Muscle layer of colon (tissue), 2 donors: ENCODE measurements at regions not wholly inside any gene's neighbourhood (a gene's known extent, or its start where the extent isn't known, plus 50 kb on each side); places are given as distances from the start of the nearest gene placed in this dataset.

Experiments
- H3K27ac ChIP-seq: one replicate; pipeline ENCODE4 v1.7.0; 2013; ENCODE audit warnings: low read depth, mild to moderate bottlenecking, low read length, moderate library complexity
- H3K27me3 ChIP-seq, 2 donors: one replicate each; pipeline ENCODE4 v1.7.0; 2013; ENCODE audit warnings: low read length in 2 of 2, mild to moderate bottlenecking in 2 of 2; ENCODE audit not compliant: insufficient read depth in 2 of 2, control insufficient read depth in 1 of 2
- H3K36me3 ChIP-seq: one replicate; pipeline ENCODE4 v1.7.0; 2013; ENCODE audit warnings: mild to moderate bottlenecking, low read length; ENCODE audit not compliant: insufficient read depth
- H3K4me1 ChIP-seq: one replicate; pipeline ENCODE4 v1.7.0; 2013; ENCODE audit warnings: mild to moderate bottlenecking, low read length; ENCODE audit not compliant: insufficient read depth
- H3K4me3 ChIP-seq, 2 donors: one replicate each; pipeline ENCODE4 v1.7.0; 2013; ENCODE audit warnings: low read length in 2 of 2, low read depth in 1 of 2, mild to moderate bottlenecking in 1 of 2, moderate library complexity in 1 of 2
- H3K9ac ChIP-seq: one replicate; pipeline ENCODE4 v1.7.0; 2013; ENCODE audit warnings: low read length
- H3K9me3 ChIP-seq: one replicate; pipeline ENCODE4 v1.7.0; 2013; ENCODE audit warnings: mild to moderate bottlenecking, low read length
- donor health status: abdominal sarcoma.
- donor health status: Adenocarcinoma of cecum.

DNA sequence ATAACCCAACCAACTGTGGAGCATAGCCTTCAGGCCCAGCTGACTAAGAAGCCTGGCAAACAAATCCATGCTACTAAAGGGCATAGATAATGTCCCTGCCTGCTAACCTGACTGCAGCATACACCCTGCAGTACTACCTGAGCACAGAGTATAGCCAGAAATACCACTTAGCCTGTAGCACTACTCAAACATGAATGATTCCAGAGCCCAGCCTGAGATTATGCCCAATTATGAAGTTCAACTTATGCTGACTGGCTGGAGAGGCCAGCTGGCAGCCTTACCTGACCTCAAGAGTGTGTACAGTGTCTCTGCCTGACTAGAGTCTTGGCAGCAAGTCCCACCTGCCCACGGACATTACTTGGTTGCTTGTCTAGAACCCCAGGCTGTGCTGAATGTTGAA is 1265.3 kb downstream of the CDH11 start:
- Histone ChIP-seq H3K4me3 (no peak overlapping the region), H3K9me3 (no peaks in the 10 kb centered on the region), H3K27me3 (no peaks in the 10 kb centered on the region), H3K27ac (no peak overlapping the region), H3K9ac (no peak overlapping the region), H3K4me1 (no peaks in the 10 kb centered on the region), H3K36me3 (no peaks in the 10 kb centered on the region)

DNA sequence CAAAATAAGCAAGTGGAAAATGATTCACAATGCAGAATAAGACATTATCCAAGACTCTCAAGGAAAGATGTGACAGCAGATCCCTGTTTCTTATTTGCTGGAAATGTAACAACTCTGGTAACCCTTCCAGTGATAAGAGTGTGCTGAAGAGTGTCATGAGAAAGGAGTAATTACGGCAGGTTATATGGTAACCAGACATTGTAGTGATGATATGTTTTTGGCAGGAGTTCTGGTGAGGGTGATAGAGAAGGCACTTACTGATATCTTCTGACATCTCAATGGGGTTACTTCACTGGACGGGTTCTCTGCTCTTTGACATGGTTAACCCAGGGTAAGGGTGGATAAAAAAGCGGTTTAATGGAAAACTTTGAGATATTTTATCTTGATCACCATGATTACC is 1270.9 kb downstream of the CDH11 start:
- Histone ChIP-seq H3K4me3 (no peak overlapping the region), H3K4me1 (no peaks in the 10 kb centered on the region), H3K27me3 (no peaks in the 10 kb centered on the region), H3K9ac (no peak overlapping the region), H3K36me3 (no peaks in the 10 kb centered on the region), H3K27ac (no peak overlapping the region), H3K9me3 (no peaks in the 10 kb centered on the region)

DNA sequence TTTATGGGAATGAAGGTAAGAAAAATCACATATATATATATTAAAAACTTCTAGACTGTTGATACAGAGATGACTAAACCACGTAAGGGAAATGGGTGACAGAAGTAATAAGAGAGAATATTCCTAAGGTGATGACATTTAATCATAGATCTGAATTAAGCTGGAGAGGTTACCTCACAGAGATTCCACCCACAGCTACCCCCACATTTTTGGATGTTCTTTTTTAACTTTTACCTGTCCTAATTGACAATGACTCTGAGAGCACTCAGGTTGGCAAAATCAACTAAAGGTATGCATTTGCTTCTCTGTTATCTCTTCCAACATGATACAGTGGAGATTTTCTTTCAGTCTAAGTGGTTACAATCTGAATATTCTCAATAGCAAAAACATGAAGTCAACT is 1280.6 kb downstream of the CDH11 start:
- Histone ChIP-seq H3K4me1 (no peaks in the 10 kb centered on the region), H3K27ac (no peak overlapping the region), H3K27me3 (no peaks in the 10 kb centered on the region), H3K9ac (no peak overlapping the region), H3K4me3 (no peak overlapping the region), H3K36me3 (no peaks in the 10 kb centered on the region), H3K9me3 (no peaks in the 10 kb centered on the region)

DNA sequence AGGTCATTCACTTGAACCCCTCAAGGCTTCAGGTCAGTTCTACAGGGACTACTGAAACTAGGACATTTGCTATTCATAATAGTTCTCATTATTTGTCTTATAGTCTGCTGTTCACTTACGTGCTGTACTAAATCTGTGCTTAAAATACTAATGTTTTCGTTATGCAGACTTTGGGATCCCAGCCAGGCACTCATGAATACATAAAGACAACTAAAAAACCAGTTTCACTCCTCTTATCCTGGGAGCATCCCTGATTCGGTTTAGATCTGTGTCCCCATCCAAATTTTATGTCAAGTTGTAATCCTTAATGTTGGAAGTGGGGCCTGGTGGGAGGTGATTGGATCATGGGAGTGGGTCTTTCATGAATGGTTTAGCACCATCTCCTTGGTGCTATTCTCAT is 1291.8 kb downstream of the CDH11 start:
- H3K4me1 ChIP-seq, result no peaks in the 10 kb centered on the region
- H3K36me3 ChIP-seq, result no peaks in the 10 kb centered on the region
- no peaks in the 10 kb centered on the region for H3K9me3 ChIP-seq
- H3K9ac ChIP-seq, result no peak overlapping the region
- H3K27ac ChIP-seq, result no peak overlapping the region
- H3K4me3 ChIP-seq, result no peak overlapping the region
- H3K27me3 ChIP-seq, result no peaks in the 10 kb centered on the region

DNA sequence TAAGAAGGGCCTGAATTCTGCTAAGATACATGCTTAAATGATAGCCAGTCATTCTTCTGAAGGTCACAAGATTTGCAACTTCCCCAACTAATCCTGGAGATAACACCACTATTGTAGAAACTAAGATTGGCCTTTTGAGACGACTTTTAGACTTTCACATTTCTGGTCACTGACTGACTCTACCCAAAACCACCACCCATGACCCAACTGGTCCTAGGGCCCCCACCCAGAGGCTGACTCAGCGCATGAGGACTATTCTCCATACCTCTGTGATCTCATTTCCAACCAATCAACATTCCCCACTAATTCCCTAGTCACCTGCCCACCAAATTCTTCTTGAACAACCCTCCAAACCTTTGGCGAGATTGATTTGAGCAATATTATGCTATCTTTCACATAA is 1299.0 kb downstream of the CDH11 start:
- H3K9ac ChIP-seq, result no peak overlapping the region
- H3K4me3 ChIP-seq, result no peak overlapping the region
- H3K27me3 ChIP-seq, result no peaks in the 10 kb centered on the region
- no peaks in the 10 kb centered on the region for H3K4me1 ChIP-seq
- no peaks in the 10 kb centered on the region for H3K9me3 ChIP-seq
- H3K36me3 ChIP-seq, result no peaks in the 10 kb centered on the region
- no peak overlapping the region for H3K27ac ChIP-seq

DNA sequence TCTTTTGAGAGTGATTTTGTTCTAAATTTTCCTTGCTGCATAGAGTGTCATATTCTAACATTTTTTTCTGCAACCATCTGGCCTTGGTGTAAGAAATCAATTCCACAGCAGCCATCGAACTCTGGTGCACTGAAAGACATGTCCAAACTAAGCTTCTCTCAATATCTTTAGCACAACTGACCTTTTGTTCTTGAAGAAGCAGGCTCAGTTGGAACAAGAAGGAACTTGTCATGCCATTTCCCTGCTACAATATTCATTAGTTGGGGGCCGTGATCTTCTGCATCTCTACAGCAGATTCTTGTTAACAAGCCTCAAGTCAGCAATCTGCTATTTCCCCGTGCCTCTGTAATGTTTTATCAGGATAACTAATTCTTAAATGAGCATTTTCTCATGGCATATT is 1305.6 kb downstream of the CDH11 start:
- H3K9me3 ChIP-seq, result no peaks in the 10 kb centered on the region
- no peak overlapping the region for H3K27ac ChIP-seq
- H3K36me3 ChIP-seq, result no peaks in the 10 kb centered on the region
- H3K4me3 ChIP-seq, result no peak overlapping the region
- no peak overlapping the region for H3K9ac ChIP-seq
- no peaks in the 10 kb centered on the region for H3K4me1 ChIP-seq
- H3K27me3 ChIP-seq, result no peaks in the 10 kb centered on the region

DNA sequence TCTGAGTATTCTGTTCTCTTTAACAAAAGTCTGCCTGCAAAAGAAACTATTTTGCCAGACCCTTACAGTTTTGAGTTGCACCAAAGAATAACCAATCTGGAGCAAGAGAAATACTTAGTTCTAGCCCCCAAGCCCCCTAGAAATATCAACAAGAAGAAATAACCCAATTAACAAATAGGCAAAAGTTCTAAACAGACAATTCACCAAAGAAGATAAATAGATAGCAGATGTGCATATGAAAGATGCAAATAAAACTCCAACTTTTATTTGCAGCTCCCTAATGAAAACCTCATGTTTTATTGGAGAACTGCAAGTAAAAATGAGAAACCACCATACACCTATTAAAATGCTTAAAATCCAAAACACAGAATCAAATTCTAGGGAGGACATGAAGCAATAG is 1308.0 kb downstream of the CDH11 start:
- H3K27me3 ChIP-seq, result no peaks in the 10 kb centered on the region
- H3K27ac ChIP-seq, result no peak overlapping the region
- H3K9me3 ChIP-seq, result no peaks in the 10 kb centered on the region

DNA sequence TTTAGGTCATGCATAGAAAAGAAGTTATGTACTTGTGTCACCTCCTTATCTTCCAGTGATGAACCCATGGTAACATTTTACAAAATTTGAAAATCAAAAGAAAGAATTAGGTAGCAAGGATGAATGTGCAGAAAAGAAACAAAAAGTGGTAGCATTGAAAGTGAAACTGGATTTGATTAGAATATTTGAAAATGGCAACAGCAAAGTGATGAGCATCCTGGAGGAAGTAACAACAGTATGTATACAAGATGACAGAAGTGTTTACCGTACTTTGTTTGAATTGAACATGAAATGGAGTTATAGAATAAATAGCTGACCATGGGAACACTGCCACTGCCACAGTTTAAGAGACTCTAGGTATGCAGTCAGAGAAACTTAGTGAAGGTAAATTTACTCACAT is 1313.1 kb downstream of the CDH11 start:
- Histone ChIP-seq H3K9ac (no peak overlapping the region), H3K4me3 (no peak overlapping the region), H3K9me3 (no peaks in the 10 kb centered on the region), H3K4me1 (no peaks in the 10 kb centered on the region), H3K36me3 (no peaks in the 10 kb centered on the region), H3K27me3 (no peaks in the 10 kb centered on the region), H3K27ac (no peak overlapping the region)

More for the DNA sequence above, 1308.0 kb downstream of the CDH11 start:
- Histone ChIP-seq H3K4me1 (no peaks in the 10 kb centered on the region), H3K4me3 (no peak overlapping the region), H3K36me3 (no peaks in the 10 kb centered on the region), H3K9ac (no peak overlapping the region)

DNA sequence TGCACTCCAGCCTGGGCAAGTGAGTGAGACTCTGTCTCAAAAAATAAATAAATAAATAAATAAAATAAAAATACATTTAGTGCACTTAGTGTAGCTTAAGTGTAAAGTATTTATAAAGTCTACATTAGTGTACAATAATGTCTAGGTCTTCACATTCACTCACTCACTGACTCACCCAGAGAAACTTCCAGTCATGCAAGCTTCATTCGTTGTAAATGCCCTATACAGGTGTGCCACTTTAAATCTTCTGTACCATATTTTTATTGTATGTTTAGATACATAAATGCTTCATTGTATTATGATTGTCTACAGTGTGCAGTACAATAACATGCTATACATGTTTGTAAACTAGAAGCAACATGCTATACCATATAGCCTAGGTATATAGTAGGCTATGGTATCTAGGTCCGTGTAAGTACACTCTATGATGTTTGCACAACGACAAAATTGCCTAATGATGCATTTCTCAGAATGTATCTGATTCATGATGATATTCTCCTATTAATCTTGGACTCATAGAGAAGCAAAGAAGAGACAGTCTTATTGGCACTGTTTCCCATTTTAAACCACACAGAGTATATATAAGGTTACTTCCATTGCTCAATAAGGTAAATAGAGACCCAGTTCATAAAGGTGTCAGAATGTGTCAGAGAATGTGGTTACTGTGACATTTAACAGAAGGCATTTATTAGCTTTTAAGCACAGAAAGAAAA is 1314.9 kb downstream of the CDH11 start:
- Histone ChIP-seq H3K27ac (no peak overlapping the region), H3K4me1 (no peaks in the 10 kb centered on the region), H3K9ac (no peak overlapping the region), H3K36me3 (no peaks in the 10 kb centered on the region), H3K4me3 (no peak overlapping the region), H3K27me3 (no peaks in the 10 kb centered on the region), H3K9me3 (no peaks in the 10 kb centered on the region)

DNA sequence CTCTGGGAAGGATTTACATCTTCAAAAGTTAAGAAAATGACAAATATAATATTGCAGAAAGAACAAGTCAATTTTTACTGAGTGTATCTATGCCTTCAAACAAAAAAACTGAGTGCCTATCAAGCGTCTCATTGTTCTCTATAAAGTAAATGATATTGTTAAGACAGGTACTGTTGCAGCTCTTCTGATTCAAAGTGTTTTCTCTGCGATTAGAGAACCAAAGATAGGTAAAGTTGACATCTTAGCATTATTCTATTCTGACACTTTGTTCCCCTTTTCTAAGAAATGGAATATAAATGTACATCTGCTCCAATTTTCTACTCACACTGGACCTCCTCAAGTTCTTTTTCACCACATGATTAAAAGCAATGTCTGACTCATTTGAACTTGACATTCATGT is 1317.7 kb downstream of the CDH11 start:
- H3K36me3 ChIP-seq, result no peaks in the 10 kb centered on the region
- H3K9ac ChIP-seq, result no peak overlapping the region
- no peaks in the 10 kb centered on the region for H3K4me1 ChIP-seq
- no peaks in the 10 kb centered on the region for H3K9me3 ChIP-seq
- no peaks in the 10 kb centered on the region for H3K27me3 ChIP-seq
- H3K27ac ChIP-seq, result no peak overlapping the region
- no peak overlapping the region for H3K4me3 ChIP-seq

DNA sequence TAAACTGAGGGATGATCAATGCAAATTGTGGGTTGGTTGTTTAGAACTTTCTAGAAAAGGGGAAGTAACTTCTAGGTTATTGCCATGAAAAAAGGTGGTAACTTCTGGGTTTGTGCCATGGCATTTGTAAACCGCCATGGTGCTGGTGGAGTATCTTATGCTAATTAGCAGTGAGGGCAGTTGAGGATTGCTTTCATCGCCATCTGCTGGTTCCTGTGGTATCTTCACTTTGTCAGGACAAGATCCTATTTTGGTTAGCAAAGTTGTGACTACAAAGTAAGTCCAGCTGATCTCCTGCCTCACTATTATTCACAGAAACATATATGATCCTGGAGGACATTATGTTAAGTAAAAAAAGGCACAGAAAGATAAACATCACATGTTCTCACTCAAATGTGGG is 1332.3 kb downstream of the CDH11 start:
- H3K9me3 ChIP-seq, result no peaks in the 10 kb centered on the region
- no peaks in the 10 kb centered on the region for H3K36me3 ChIP-seq
- H3K4me1 ChIP-seq, result no peaks in the 10 kb centered on the region
- no peak overlapping the region for H3K9ac ChIP-seq
- H3K27me3 ChIP-seq, result no peaks in the 10 kb centered on the region
- H3K4me3 ChIP-seq, result no peak overlapping the region
- no peak overlapping the region for H3K27ac ChIP-seq

DNA sequence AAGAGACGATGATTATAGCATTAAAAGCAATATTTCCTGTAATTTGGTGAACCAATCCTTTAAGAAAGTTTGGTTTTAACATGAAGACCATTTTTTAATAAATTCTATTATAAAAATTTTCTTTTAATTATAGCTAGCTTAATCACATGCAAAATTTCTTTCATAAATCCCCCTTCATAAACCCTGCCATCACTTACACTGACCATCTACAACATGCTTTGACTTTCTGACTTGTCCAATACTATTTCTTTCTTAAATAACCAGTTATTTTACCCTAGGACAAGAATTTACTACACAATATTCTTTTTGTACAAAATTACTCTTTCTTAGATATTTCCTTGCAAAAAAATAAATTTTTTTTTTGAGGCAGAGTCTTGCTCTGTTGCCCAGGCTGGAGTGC is 1334.8 kb downstream of the CDH11 start:
- Histone ChIP-seq H3K27me3 (no peaks in the 10 kb centered on the region), H3K36me3 (no peaks in the 10 kb centered on the region), H3K27ac (no peak overlapping the region), H3K4me3 (no peak overlapping the region), H3K9me3 (no peaks in the 10 kb centered on the region), H3K4me1 (no peaks in the 10 kb centered on the region), H3K9ac (no peak overlapping the region)
